ENCODE measurements at regions not wholly inside any gene's neighbourhood (a gene's known extent, or its start where the extent isn't known, plus 50 kb on each side); places are given as distances from the start of the nearest gene placed in this dataset.

DNA sequence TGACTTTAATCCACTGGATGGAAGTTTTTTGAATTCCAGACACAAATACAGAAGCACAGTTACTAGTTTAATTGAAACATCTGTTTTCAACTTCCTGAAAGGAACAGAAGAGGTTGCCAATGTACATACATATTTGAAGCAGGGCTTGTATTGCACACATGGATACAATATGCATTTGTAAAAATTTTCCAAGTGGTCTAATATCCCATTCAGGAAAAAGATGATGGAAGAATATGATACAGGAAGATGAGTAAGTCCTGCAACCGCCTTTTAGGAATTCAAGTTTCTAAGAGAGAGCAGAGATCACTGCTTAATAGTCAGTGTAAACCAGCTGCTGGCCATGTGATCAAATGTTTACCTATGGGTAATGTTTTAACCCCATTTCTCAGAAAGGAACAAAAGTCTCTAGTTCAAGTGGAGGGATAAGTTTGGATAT lies 265.4 kb downstream of the TRIB2 start:
- Mint-ChIP-seq H3K4me1 (ENCODE audit: low read depth in 2 of 2) (peaks cover 1 to 2% of the 10 kb centered on the region in 2 donors), H3K36me3 (ENCODE audit: insufficient read depth) (no peaks in the 10 kb centered on the region), H3K9me3 (no peaks in the 10 kb centered on the region), H3K4me3 (no peak overlapping the region), H3K27me3 (peaks cover 0 to 7% of the 10 kb centered on the region in 2 donors), H3K27ac (no peak overlapping the region)
- DNase-seq = no peak
- ATAC-seq (replicated peaks) = no peak

GRCh38 chr2:12987246-12987645 lies 270.5 kb downstream of the TRIB2 start:
- H3K27me3 Mint-ChIP-seq = no peaks in the 10 kb centered on the region

DNA sequence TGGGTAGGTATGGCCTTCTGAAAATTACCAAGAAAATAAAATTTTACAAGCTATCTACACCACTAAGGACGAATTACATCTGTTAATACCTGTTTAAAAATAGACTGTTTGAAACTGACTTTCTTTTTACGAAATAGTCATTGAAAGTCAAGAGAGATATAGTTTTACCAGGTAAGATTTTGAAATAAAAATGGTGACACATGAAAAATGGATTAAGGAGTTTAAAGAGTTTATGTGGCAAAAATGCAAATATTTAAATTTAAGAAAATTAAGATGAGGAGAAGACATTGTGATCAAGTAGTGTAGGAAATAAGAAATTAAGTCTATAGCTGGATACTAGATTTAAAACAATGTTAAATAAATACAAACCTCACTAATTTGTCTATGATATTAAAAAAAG lies 271.5 kb downstream of the TRIB2 start:
- DNase-seq (no peak), ATAC-seq (replicated peaks) (no peak)
- peaks cover 9 to 11% of the 10 kb centered on the region in 2 donors for H3K4me1 Mint-ChIP-seq (ENCODE audit: low read depth in 2 of 2)
- H3K27ac Mint-ChIP-seq = peak overlapping the region in 1 of 2 donors; percentile 75
- H3K27me3 Mint-ChIP-seq = no peaks in the 10 kb centered on the region
- H3K4me3 Mint-ChIP-seq = no peak overlapping the region
- no peaks in the 10 kb centered on the region for H3K9me3 Mint-ChIP-seq
- no peaks in the 10 kb centered on the region for H3K36me3 Mint-ChIP-seq (ENCODE audit: insufficient read depth)

More at GRCh38 chr2:12987246-12987645, 270.5 kb downstream of the TRIB2 start:
- no peak for DNase-seq
- H3K4me3 Mint-ChIP-seq = peak overlapping the region in 1 of 2 donors; percentile 25
- H3K36me3 Mint-ChIP-seq (ENCODE audit: insufficient read depth) = no peaks in the 10 kb centered on the region
- peak overlapping the region in 1 of 2 donors; percentile 75 for H3K27ac Mint-ChIP-seq
- H3K4me1 Mint-ChIP-seq (ENCODE audit: low read depth in 2 of 2) = peaks cover 9 to 11% of the 10 kb centered on the region in 2 donors
- no peaks in the 10 kb centered on the region for H3K9me3 Mint-ChIP-seq
- no peak for ATAC-seq (replicated peaks)

DNA sequence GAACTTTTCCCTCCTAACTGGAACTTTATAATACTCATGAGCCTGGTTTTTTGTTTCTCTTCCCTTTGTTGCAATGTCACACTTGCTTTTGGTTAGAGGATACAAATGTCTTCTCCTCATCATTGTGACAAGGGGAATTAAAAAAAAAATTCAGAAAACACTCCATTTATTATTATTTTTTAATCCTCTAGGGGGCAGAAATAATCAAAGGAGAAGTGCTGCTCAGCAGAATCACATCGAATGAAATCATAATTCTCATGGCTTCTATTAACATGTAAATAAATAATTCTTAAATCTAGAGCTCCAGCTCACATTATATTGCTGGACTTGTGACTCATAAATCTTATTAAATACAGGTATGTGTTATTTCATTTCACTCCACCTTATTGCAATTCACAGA lies 273.8 kb downstream of the TRIB2 start:
- no peaks in the 10 kb centered on the region for H3K9me3 Mint-ChIP-seq
- no peaks in the 10 kb centered on the region for H3K36me3 Mint-ChIP-seq (ENCODE audit: insufficient read depth)
- no peak for ATAC-seq (replicated peaks)
- no peak for DNase-seq
- no peak overlapping the region for H3K4me3 Mint-ChIP-seq
- H3K27me3 Mint-ChIP-seq = no peaks in the 10 kb centered on the region
- H3K4me1 Mint-ChIP-seq (ENCODE audit: low read depth in 2 of 2) = peaks cover 9 to 11% of the 10 kb centered on the region in 2 donors
- H3K27ac Mint-ChIP-seq = no peak overlapping the region

- H3K4me1 Mint-ChIP-seq (ENCODE audit: low read depth in 2 of 2) = peaks cover 0 to 4% of the 10 kb centered on the region in 2 donors
- no peaks in the 10 kb centered on the region for H3K36me3 Mint-ChIP-seq (ENCODE audit: insufficient read depth)
- no peak overlapping the region for H3K4me3 Mint-ChIP-seq
- no peaks in the 10 kb centered on the region for H3K27me3 Mint-ChIP-seq
- ATAC-seq (replicated peaks) (no peak), DNase-seq (no peak)
- no peak overlapping the region for H3K27ac Mint-ChIP-seq
- H3K9me3 Mint-ChIP-seq = no peaks in the 10 kb centered on the region
Observed at GRCh38 chr2:12998685-12999084, 281.9 kb downstream of the TRIB2 start.

DNA sequence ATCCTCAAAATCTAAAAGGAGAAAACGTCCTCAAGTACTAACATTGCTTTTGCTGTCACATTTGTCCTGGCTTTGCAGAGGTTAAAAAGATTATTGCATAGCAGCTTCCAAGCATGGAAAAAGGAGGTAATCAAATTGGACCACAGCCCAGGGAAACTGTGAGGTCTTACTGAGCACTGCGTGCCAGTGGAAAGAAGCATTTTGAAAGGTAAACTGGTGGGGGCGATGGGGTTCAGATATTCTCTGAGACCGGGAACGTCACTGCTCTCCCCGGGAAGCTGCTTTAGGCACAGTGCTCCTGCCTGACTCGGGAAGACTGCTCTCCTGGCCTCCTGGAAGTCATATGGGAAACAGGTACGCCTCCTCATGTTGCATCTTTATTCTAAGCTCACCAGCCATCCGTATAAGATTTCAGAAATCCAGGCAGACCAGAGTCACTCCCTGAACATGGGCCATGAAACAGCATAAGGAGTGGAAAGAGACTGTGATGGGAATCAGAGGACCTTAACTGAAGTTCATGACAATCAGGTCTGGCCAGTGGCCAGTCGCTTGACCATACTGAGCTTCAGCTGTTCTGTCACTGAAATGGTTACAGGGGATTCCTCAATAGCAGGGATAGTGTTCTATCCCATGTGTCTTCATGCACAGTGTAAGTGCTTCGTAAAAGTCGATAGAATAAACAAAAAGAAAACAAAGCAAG lies 284.1 kb downstream of the TRIB2 start:
- Mint-ChIP-seq H3K27ac (no peak overlapping the region), H3K9me3 (no peaks in the 10 kb centered on the region), H3K4me1 (ENCODE audit: low read depth in 2 of 2) (peaks cover 0 to 4% of the 10 kb centered on the region in 2 donors), H3K4me3 (no peak overlapping the region), H3K36me3 (ENCODE audit: insufficient read depth) (no peaks in the 10 kb centered on the region), H3K27me3 (no peaks in the 10 kb centered on the region)
- no peak for DNase-seq
- no peak for ATAC-seq (replicated peaks)

- no peak overlapping the region for H3K4me3 Mint-ChIP-seq
- H3K9me3 Mint-ChIP-seq = no peaks in the 10 kb centered on the region
- ATAC-seq (replicated peaks) = no peak
- H3K4me1 Mint-ChIP-seq (ENCODE audit: low read depth in 2 of 2) = peaks cover 0 to 4% of the 10 kb centered on the region in 2 donors
- H3K27ac Mint-ChIP-seq = peak overlapping the region in 1 of 2 donors; percentile 8
- H3K27me3 Mint-ChIP-seq = no peaks in the 10 kb centered on the region
- DNase-seq = no peak
- H3K36me3 Mint-ChIP-seq (ENCODE audit: insufficient read depth) = no peaks in the 10 kb centered on the region
Observed at GRCh38 chr2:13001408-13001807, 284.7 kb downstream of the TRIB2 start.

GRCh38 chr2:13002536-13003331 lies 286.0 kb downstream of the TRIB2 start:
- DNase-seq (no peak), ATAC-seq (replicated peaks) (no peak)
- Mint-ChIP-seq H3K36me3 (ENCODE audit: insufficient read depth) (no peaks in the 10 kb centered on the region), H3K4me3 (no peak overlapping the region), H3K4me1 (ENCODE audit: low read depth in 2 of 2) (peaks cover 0 to 4% of the 10 kb centered on the region in 2 donors), H3K27ac (no peak overlapping the region), H3K27me3 (peaks cover 0 to 6% of the 10 kb centered on the region in 2 donors), H3K9me3 (no peaks in the 10 kb centered on the region)

DNA sequence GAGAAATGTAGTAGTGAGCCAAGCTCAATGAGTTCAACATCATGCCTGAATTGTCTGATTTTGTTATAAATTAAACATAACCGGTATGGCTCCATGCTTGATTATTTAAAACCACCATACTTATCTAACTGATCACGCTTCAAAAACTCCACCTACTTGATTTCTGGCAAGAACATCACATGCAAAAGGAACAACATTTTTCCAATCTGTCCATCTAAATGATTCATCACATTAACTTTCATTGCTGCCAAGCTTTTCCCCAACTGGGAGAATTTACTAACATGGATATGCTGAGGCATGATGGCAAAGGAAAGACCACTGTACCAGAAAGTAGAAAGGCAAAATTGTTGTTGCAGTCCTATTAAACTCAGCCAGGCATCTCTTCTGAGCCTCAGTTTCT lies 286.8 kb downstream of the TRIB2 start:
- Mint-ChIP-seq H3K4me3 (no peak overlapping the region), H3K9me3 (no peaks in the 10 kb centered on the region), H3K27me3 (peaks cover 0 to 6% of the 10 kb centered on the region in 2 donors), H3K27ac (no peak overlapping the region), H3K4me1 (ENCODE audit: low read depth in 2 of 2) (peaks cover 0 to 4% of the 10 kb centered on the region in 2 donors), H3K36me3 (ENCODE audit: insufficient read depth) (no peaks in the 10 kb centered on the region)
- DNase-seq (no peak), ATAC-seq (replicated peaks) (no peak)

- Mint-ChIP-seq H3K9me3 (no peaks in the 10 kb centered on the region), H3K27ac (no peak overlapping the region), H3K27me3 (peaks cover 0 to 6% of the 10 kb centered on the region in 2 donors), H3K4me1 (ENCODE audit: low read depth in 2 of 2) (peaks cover 0 to 4% of the 10 kb centered on the region in 2 donors), H3K36me3 (ENCODE audit: insufficient read depth) (no peaks in the 10 kb centered on the region), H3K4me3 (no peak overlapping the region)
- no peak for DNase-seq
- ATAC-seq (replicated peaks) = no peak
Observed at GRCh38 chr2:13005048-13005447, 288.3 kb downstream of the TRIB2 start.

GRCh38 chr2:13005761-13006335 lies 289.1 kb downstream of the TRIB2 start:
- no peak overlapping the region for H3K4me3 Mint-ChIP-seq
- peaks cover 0 to 4% of the 10 kb centered on the region in 2 donors for H3K4me1 Mint-ChIP-seq (ENCODE audit: low read depth in 2 of 2)
- H3K27me3 Mint-ChIP-seq = peaks cover 0 to 14% of the 10 kb centered on the region in 2 donors
- DNase-seq (no peak), ATAC-seq (replicated peaks) (no peak)
- H3K9me3 Mint-ChIP-seq = no peaks in the 10 kb centered on the region
- no peak overlapping the region for H3K27ac Mint-ChIP-seq
- H3K36me3 Mint-ChIP-seq (ENCODE audit: insufficient read depth) = no peaks in the 10 kb centered on the region

DNA sequence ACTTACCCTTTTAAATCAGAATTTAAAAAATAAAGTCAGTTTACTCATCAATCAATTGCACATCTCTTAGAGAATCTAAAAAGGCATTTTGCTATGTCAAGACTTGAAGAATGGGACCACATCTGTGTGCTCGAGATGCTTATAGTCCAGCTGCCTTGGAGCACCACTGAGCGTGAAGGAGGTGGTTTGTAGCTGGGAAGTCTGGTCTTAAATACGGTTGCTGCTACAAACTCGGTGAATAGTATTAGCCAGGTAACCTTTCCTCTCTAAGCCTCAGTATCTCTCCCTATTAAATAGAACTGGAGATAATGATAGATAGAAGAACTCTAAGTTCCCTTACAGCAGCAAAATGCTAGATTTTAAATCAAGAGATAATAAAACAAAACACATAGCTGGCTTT lies 289.7 kb downstream of the TRIB2 start:
- Mint-ChIP-seq H3K27ac (no peak overlapping the region), H3K27me3 (peaks cover 0 to 20% of the 10 kb centered on the region in 2 donors), H3K4me1 (ENCODE audit: low read depth in 2 of 2) (peaks cover 0 to 4% of the 10 kb centered on the region in 2 donors), H3K9me3 (no peaks in the 10 kb centered on the region), H3K36me3 (ENCODE audit: insufficient read depth) (no peaks in the 10 kb centered on the region), H3K4me3 (no peak overlapping the region)
- DNase-seq (no peak), ATAC-seq (replicated peaks) (no peak)

GRCh38 chr2:13006829-13007717 lies 290.3 kb downstream of the TRIB2 start:
- Mint-ChIP-seq H3K9me3 (no peaks in the 10 kb centered on the region), H3K27ac (no peak overlapping the region), H3K4me1 (ENCODE audit: low read depth in 2 of 2) (peaks cover 0 to 1% of the 10 kb centered on the region in 2 donors), H3K27me3 (peaks cover 0 to 26% of the 10 kb centered on the region in 2 donors), H3K4me3 (no peak overlapping the region), H3K36me3 (ENCODE audit: insufficient read depth) (no peaks in the 10 kb centered on the region)
- DNase-seq (peak; percentile 52 to 66 (median 65)), ATAC-seq (replicated peaks) (peak; percentile 68)

Measured in effector memory CD8-positive, alpha-beta T cell (primary cell).